ENCODE measurements at regions not wholly inside any gene's neighbourhood (a gene's known extent, or its start where the extent isn't known, plus 50 kb on each side); places are given as distances from the start of the nearest gene placed in this dataset.
A peak's percentile ranks its signal among the peaks of the same experiment; 100 is the strongest.
"Not testable (repeated sequence)": the region's sequence is repeated elsewhere in the genome, so short reads cannot be mapped to it uniquely, and the experiment has no call there.

DNA sequence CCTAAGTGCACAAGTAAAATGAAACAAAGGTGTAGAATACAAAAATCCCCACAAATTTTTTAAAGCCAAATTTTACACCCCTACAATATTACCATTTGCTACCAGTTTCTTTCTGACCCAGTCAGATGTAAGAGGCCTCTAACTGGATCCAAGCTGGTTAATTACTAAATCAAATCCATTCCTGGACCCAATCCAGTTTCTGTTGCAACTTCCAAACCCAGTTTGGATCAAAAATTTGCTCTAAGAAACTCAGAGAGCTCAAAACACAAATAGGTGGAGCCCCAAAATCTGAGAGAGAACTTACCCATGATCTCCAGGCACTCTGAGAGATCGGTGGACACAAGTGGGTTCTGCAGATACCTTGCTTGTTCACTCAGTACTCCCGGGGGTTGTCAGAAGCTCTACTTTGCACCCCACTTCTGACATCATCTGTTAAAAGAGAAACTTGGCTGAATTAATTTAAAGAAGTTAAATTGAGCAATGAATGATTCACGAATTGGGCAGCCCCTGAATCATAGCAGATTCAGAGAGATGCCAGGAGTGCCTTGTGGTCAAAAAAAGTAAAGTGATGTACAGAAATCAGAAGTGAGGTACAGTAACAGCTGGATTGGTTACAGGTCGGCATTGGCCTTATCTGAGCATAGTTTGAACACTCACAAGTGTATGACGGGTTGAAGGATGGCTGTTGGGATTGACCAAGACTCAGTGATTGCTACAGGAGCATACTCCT is 448.0 kb downstream of the KCNT2 start:
- Histone ChIP-seq H3K36me3 (ENCODE audit: insufficient read depth, low read length) (no peaks in the 10 kb centered on the region), H3K27me3 (ENCODE audit: low read length) (no peaks in the 10 kb centered on the region), H3K9me2 (replicated peaks; ENCODE audit: insufficient read depth, low read length) (no peaks in the 10 kb centered on the region), H3K4me2 (ENCODE audit: low read depth, low read length, poor library complexity, severe bottlenecking) (no peak overlapping the region), H2AFZ (ENCODE audit: low read length) (no peak overlapping the region), H3K9me3 (ENCODE audit: low read length) (peaks cover 2% of the 10 kb centered on the region; the same call in 1 of the 2 replicates), H3K79me2 (ENCODE audit: low read length) (no peaks in the 10 kb centered on the region), H4K20me1 (ENCODE audit: insufficient read depth, low read depth, low read length) (no peaks in the 10 kb centered on the region), H3K4me3 (ENCODE audit: low read length) (no peak overlapping the region), H3K27ac (ENCODE audit: low read length) (no peak overlapping the region), H3K9ac (ENCODE audit: low read length) (no peak overlapping the region), H3K4me1 (ENCODE audit: low read length) (no peaks in the 10 kb centered on the region)
- no peak for DNase-seq

GRCh38 chr1:196155586-196155985 is 452.7 kb downstream of the KCNT2 start:
- Histone ChIP-seq H3K79me2 (ENCODE audit: low read length) (no peaks in the 10 kb centered on the region), H3K4me1 (ENCODE audit: low read length) (no peaks in the 10 kb centered on the region), H3K27ac (ENCODE audit: low read length) (no peak overlapping the region), H3K4me3 (ENCODE audit: low read length) (no peak overlapping the region), H4K20me1 (ENCODE audit: insufficient read depth, low read depth, low read length) (no peaks in the 10 kb centered on the region), H3K9me3 (ENCODE audit: low read length) (no peaks in the 10 kb centered on the region), H3K4me2 (ENCODE audit: low read depth, low read length, poor library complexity, severe bottlenecking) (no peak overlapping the region), H3K9ac (ENCODE audit: low read length) (no peak overlapping the region), H3K36me3 (ENCODE audit: insufficient read depth, low read length) (no peaks in the 10 kb centered on the region), H3K27me3 (ENCODE audit: low read length) (no peaks in the 10 kb centered on the region), H2AFZ (ENCODE audit: low read length) (no peak overlapping the region), H3K9me2 (replicated peaks; ENCODE audit: insufficient read depth, low read length) (no peaks in the 10 kb centered on the region)
- no peak for DNase-seq

- H2AFZ ChIP-seq (ENCODE audit: low read length), result no peak overlapping the region
- no peaks in the 10 kb centered on the region for H3K4me1 ChIP-seq (ENCODE audit: low read length)
- H3K27ac ChIP-seq (ENCODE audit: low read length), result no peak overlapping the region
- H3K9me3 ChIP-seq (ENCODE audit: low read length), result no peaks in the 10 kb centered on the region
- H3K27me3 ChIP-seq (ENCODE audit: low read length), result no peaks in the 10 kb centered on the region
- no peak overlapping the region for H3K4me2 ChIP-seq (ENCODE audit: low read depth, low read length, poor library complexity, severe bottlenecking)
- no peaks in the 10 kb centered on the region for H3K9me2 ChIP-seq (replicated peaks; ENCODE audit: insufficient read depth, low read length)
- H3K9ac ChIP-seq (ENCODE audit: low read length), result no peak overlapping the region
- no peaks in the 10 kb centered on the region for H3K79me2 ChIP-seq (ENCODE audit: low read length)
- H4K20me1 ChIP-seq (ENCODE audit: insufficient read depth, low read depth, low read length), result no peaks in the 10 kb centered on the region
- H3K36me3 ChIP-seq (ENCODE audit: insufficient read depth, low read length), result no peaks in the 10 kb centered on the region
- DNase-seq, result no peak
- no peak overlapping the region for H3K4me3 ChIP-seq (ENCODE audit: low read length)
These were observed 455.3 kb downstream of the KCNT2 start for GRCh38 chr1:196152975-196153374.

DNA sequence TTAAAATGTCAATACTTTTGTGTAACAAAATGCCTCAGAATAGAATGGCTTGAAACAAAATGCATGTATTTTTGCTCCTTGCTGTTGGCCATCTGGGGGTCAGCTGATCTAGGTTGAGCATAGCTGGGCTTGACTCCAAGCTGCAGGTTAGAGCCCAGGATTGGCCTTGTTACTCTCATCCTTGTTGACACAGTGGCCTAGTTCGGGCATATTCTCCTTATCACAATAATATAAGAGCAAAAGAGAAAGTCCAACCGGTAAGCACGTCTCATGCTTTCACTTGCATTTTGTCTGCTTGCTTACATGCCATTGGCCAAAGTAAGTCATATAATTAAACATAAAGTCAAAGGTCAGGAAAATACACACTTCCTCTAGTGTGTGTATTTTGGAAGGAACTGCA is 456.2 kb downstream of the KCNT2 start:
- Histone ChIP-seq H3K36me3 (ENCODE audit: insufficient read depth, low read length) (no peaks in the 10 kb centered on the region), H3K9me2 (replicated peaks; ENCODE audit: insufficient read depth, low read length) (no peaks in the 10 kb centered on the region), H3K27me3 (ENCODE audit: low read length) (no peaks in the 10 kb centered on the region), H2AFZ (ENCODE audit: low read length) (no peak overlapping the region), H3K79me2 (ENCODE audit: low read length) (no peaks in the 10 kb centered on the region), H3K4me3 (ENCODE audit: low read length) (no peak overlapping the region), H3K4me1 (ENCODE audit: low read length) (no peaks in the 10 kb centered on the region), H3K9ac (ENCODE audit: low read length) (no peak overlapping the region), H4K20me1 (ENCODE audit: insufficient read depth, low read depth, low read length) (no peaks in the 10 kb centered on the region), H3K27ac (ENCODE audit: low read length) (no peak overlapping the region), H3K4me2 (ENCODE audit: low read depth, low read length, poor library complexity, severe bottlenecking) (no peak overlapping the region), H3K9me3 (ENCODE audit: low read length) (no peaks in the 10 kb centered on the region)
- DNase-seq, result no peak

DNA sequence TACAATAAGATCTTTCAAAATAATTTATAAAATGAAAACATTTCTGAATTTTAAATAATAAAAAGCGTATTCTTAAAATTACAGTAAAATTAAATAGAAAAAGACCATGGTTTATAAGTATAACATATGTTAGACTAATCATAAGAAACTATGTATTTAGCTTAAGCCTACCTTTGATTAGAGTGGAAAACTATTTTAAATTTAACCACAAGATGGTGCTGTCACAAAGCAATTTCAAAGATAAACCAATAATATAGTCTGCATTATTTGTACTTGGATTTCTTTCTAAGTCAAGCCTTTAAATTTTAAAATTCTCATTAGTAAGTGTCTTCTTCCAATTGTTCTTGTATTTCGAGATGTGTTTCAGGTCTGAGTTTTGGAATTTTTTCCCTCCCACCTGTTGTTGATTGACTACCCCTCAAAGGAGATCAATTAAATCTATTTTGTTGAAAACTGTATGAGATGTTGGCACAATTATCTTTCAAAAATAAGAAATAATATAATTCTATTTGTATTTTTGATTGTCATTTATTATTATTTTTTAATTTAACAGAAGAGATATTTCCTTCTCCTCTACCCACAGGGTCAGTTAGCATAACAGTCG is 459.8 kb downstream of the KCNT2 start:
- Histone ChIP-seq H3K9me2 (replicated peaks; ENCODE audit: insufficient read depth, low read length) (no peaks in the 10 kb centered on the region), H4K20me1 (ENCODE audit: insufficient read depth, low read depth, low read length) (no peaks in the 10 kb centered on the region), H3K27ac (ENCODE audit: low read length) (no peak overlapping the region), H3K9me3 (ENCODE audit: low read length) (no peaks in the 10 kb centered on the region), H3K79me2 (ENCODE audit: low read length) (no peaks in the 10 kb centered on the region), H3K4me2 (ENCODE audit: low read depth, low read length, poor library complexity, severe bottlenecking) (no peak overlapping the region), H3K4me1 (ENCODE audit: low read length) (no peaks in the 10 kb centered on the region), H3K27me3 (ENCODE audit: low read length) (no peaks in the 10 kb centered on the region), H3K36me3 (ENCODE audit: insufficient read depth, low read length) (no peaks in the 10 kb centered on the region), H2AFZ (ENCODE audit: low read length) (no peak overlapping the region), H3K9ac (ENCODE audit: low read length) (no peak overlapping the region), H3K4me3 (ENCODE audit: low read length) (no peak overlapping the region)
- DNase-seq, result peak; percentile 74

DNA sequence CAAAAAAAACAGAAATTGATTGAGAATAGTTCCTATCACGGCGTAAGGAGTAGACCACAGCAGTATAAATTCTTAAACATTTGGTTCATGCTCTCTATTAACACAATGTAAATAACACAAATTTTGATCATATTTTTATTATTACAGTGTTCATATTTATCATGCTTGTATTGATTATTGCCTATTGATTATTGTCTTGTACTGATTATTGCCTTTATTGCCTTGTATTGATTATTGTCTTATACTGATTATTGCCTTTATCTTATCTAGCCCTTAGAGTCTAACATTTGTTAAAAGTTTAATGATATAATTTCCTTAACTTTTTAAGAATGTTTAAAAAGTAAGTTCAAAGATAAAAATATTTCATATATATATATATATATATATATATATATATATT is 460.7 kb downstream of the KCNT2 start:
- DNase-seq, result no peak
- no peaks in the 10 kb centered on the region for H3K9me3 ChIP-seq (ENCODE audit: low read length)

DNA sequence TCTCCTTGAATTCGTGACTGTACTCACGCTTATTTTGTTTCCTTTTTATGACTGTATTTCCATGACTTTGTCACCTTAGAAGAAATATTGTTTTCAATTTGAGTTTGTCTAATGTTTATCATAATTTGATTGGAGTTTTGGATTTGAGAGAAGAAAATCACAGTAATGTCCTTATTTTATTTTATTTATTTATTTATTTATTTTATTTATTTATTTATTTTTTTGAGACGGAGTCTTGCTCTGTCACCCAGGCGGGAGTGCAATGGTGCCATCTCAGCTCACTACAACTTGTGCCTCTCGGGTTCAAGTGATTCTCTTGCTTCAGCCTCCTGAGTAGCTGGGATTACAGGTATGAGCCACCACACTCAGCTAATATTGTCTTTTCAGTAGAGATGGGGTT is 463.1 kb downstream of the KCNT2 start:
- H3K4me2 ChIP-seq (ENCODE audit: low read depth, low read length, poor library complexity, severe bottlenecking); DNase-seq; H3K27me3 ChIP-seq (ENCODE audit: low read length); H3K9me2 ChIP-seq (replicated peaks; ENCODE audit: insufficient read depth, low read length); H3K4me1 ChIP-seq (ENCODE audit: low read length); H3K27ac ChIP-seq (ENCODE audit: low read length); H3K79me2 ChIP-seq (ENCODE audit: low read length); H2AFZ ChIP-seq (ENCODE audit: low read length); H3K9ac ChIP-seq (ENCODE audit: low read length); H4K20me1 ChIP-seq (ENCODE audit: insufficient read depth, low read depth, low read length); H3K36me3 ChIP-seq (ENCODE audit: insufficient read depth, low read length); H3K9me3 ChIP-seq (ENCODE audit: low read length); H3K4me3 ChIP-seq (ENCODE audit: low read length): not testable (repeated sequence)

More for the DNA sequence above, 460.7 kb downstream of the KCNT2 start:
- Histone ChIP-seq H3K9ac (ENCODE audit: low read length) (no peak overlapping the region), H3K4me1 (ENCODE audit: low read length) (no peaks in the 10 kb centered on the region), H3K79me2 (ENCODE audit: low read length) (no peaks in the 10 kb centered on the region), H3K9me2 (replicated peaks; ENCODE audit: insufficient read depth, low read length) (no peaks in the 10 kb centered on the region), H3K4me3 (ENCODE audit: low read length) (no peak overlapping the region), H3K27me3 (ENCODE audit: low read length) (no peaks in the 10 kb centered on the region), H3K36me3 (ENCODE audit: insufficient read depth, low read length) (no peaks in the 10 kb centered on the region), H2AFZ (ENCODE audit: low read length) (no peak overlapping the region), H4K20me1 (ENCODE audit: insufficient read depth, low read depth, low read length) (no peaks in the 10 kb centered on the region), H3K27ac (ENCODE audit: low read length) (no peak overlapping the region), H3K4me2 (ENCODE audit: low read depth, low read length, poor library complexity, severe bottlenecking) (no peak overlapping the region)

DNA sequence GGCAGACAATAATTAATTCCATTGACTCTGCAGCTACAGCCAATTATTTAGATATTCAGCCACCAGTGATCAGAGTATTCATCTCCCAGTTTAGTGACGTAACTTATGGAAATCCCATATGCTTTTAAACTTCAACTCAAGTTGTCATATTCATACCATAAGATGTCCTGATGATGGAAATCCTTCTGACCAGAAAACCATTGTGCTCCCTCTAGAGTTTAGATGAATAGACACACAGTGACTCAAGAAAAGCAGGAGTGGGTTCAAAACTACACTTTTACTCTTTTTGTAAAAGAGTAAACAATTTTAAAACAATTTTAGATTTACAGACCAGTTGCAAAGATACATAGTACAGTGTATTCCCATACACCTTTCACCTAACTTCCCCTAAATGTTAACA is 463.7 kb downstream of the KCNT2 start:
- Histone ChIP-seq H3K9ac (ENCODE audit: low read length) (no peak overlapping the region), H3K4me1 (ENCODE audit: low read length) (no peaks in the 10 kb centered on the region), H3K27ac (ENCODE audit: low read length) (no peak overlapping the region), H3K9me2 (replicated peaks; ENCODE audit: insufficient read depth, low read length) (no peaks in the 10 kb centered on the region), H3K27me3 (ENCODE audit: low read length) (no peaks in the 10 kb centered on the region), H3K9me3 (ENCODE audit: low read length) (no peaks in the 10 kb centered on the region), H3K79me2 (ENCODE audit: low read length) (no peaks in the 10 kb centered on the region), H3K36me3 (ENCODE audit: insufficient read depth, low read length) (no peaks in the 10 kb centered on the region), H4K20me1 (ENCODE audit: insufficient read depth, low read depth, low read length) (no peaks in the 10 kb centered on the region), H3K4me2 (ENCODE audit: low read depth, low read length, poor library complexity, severe bottlenecking) (no peak overlapping the region), H2AFZ (ENCODE audit: low read length) (no peak overlapping the region), H3K4me3 (ENCODE audit: low read length) (no peak overlapping the region)
- DNase-seq, result no peak

All from Karpas-422 (cell line).